DMS153 treated with DMSO at 0.1 percent for 48 hours (cell line): ENCODE measurements at regions not wholly inside any gene's neighbourhood (a gene's known extent, or its start where the extent isn't known, plus 50 kb on each side); places are given as distances from the start of the nearest gene placed in this dataset.

Experiments used
- DNase-seq: peaks from one replicate; lab custom pipeline; 2025; ENCODE audit not compliant: unreplicated experiment; lab: John Stamatoyannopoulos, UW

- no peak for DNase-seq
These were observed 76.5 kb upstream of the ADGRF1 start for GRCh38 chr6:47118611-47119010.

- DNase-seq: no peak
These were observed 75.2 kb upstream of the ADGRF1 start for GRCh38 chr6:47117314-47117713.

GRCh38 chr6:47116606-47117005, 74.5 kb upstream of the ADGRF1 start:
- DNase-seq: no peak

DNA sequence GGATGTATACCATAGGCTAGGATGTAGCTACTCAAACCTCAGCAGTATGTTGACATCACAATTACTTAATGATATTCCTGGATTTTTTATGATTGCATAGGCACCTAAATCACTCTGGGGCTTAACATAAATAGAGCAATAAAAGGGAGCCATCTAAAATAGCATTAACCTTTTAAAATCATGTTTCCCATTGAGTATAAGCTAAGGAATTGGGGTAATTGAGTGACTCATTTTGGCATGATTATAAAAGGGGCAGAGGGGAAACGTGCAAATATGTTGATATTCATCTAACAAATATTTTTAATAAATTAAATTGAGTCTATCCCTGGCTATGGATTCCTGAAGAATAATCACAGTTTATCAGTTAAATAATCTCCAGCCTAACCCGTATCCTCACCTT, 74.0 kb upstream of the ADGRF1 start:
- no peak for DNase-seq

GRCh38 chr6:47114460-47114859, 72.3 kb upstream of the ADGRF1 start:
- DNase-seq: no peak

DNA sequence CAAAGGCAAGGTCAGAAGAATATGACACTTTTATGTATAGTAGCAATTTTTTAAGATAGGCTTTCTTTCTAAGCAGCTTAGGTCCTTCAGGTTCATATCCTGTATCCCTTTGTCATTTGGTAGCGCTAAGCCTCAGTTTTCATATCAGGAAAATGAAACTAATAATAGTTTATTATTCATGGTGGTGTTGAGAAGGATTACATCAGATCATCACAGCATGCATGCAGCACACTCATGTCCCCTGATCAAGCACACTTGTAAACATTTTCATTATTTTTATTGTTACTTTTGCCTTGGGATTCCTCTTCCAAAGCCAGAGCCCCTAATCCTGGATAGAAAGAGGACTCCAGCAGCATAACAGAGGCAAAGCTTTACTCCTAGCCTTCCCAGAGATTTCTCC, 70.2 kb upstream of the ADGRF1 start:
- no peak for DNase-seq

DNA sequence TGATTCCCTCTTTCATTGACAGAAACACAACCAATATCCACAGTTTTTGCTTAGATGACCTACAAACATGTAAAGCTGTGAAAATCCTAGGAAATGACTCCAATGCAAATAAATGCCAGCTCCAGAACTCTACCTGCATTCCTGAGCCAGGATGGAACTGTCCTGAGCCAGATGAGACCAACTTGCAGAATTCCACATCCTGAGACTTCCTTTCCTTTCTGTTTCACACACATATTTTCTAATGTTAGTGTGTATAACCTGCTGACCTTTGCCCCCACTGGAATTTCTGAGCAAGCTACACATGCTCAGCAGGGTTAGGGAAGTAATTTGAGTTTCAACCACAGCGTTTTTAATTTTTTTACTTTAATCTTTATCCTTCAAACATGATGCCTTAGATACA, 69.6 kb upstream of the ADGRF1 start:
- no peak for DNase-seq

DNA sequence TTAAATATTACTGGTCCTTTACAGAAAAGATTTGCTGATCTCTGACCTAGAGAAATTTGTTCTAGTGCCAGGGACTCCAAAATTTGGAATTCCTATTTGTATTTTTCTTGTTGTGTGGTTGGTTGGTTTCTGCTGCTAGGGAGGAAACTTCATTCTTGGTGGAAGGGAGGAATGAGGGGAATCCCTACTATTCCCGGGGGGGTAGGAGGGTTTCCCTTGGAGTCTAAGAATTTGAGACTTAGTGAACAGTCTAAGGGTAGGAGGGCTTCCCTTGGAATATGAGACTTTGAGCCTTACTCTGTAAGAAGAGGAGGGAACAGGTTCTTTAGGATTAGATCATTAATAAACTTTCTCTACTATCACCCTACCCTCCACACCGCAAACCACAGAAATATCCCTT, 67.1 kb upstream of the ADGRF1 start:
- DNase-seq: no peak

GRCh38 chr6:47106721-47107197, 64.6 kb upstream of the ADGRF1 start:
- DNase-seq: no peak

GRCh38 chr6:47106216-47106615, 64.1 kb upstream of the ADGRF1 start:
- no peak for DNase-seq

DNA sequence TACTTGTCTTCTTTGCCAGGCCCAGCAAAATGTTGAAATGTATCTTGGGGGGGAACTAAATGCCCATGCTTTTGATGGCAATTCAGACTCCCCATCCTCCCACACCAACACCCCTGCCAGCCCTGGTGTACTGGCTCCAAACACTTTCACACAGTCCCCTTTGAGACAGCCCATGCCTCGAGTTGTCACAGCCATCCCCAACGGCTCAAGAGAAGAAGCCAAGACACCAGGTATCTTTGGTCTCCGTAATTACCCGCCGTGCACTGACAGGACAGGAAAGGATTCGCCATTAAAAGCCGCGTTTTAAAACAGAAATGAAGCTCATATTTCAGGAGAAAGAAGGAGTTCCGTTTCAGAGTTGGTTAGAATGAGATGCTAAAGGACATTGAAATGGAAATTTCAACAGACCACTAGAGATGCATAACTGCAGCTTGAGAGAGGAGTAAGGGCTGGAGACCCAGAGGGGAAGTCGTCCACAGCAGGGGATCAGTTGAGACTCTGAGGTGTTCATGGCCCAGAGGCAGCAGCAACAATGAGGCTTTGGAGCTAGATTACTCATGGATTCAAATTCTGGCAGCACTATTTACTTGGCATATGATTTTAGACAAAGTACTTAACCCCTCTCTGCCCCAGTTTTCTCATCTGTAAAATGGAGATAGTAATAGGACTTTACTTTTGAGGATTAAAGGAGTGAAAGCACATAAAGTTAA, 63.5 kb upstream of the ADGRF1 start:
- DNase-seq: no peak

GRCh38 chr6:47103931-47104330, 61.8 kb upstream of the ADGRF1 start:
- DNase-seq: no peak

DNA sequence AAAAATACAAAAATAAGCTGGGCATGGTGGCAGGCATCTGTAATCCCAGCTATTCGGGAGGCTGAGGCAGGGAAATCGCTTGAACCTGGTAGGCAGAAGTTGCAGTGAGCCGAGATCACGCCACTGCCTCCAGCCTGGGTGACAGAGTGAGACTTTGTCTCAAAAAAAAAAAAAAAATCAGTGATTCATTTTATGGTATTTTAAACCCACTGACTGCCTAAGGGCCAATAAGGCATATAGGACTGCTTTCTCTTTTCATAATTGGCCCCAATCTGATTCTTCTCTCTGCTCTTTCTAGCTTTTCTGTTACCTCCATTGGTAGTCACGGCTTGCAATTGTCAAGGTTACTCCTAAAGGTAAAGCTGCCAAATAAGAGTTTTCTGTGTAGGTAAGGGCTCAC, 60.2 kb upstream of the ADGRF1 start:
- no peak for DNase-seq

GRCh38 chr6:47098570-47098993, 56.5 kb upstream of the ADGRF1 start:
- DNase-seq: no peak

DNA sequence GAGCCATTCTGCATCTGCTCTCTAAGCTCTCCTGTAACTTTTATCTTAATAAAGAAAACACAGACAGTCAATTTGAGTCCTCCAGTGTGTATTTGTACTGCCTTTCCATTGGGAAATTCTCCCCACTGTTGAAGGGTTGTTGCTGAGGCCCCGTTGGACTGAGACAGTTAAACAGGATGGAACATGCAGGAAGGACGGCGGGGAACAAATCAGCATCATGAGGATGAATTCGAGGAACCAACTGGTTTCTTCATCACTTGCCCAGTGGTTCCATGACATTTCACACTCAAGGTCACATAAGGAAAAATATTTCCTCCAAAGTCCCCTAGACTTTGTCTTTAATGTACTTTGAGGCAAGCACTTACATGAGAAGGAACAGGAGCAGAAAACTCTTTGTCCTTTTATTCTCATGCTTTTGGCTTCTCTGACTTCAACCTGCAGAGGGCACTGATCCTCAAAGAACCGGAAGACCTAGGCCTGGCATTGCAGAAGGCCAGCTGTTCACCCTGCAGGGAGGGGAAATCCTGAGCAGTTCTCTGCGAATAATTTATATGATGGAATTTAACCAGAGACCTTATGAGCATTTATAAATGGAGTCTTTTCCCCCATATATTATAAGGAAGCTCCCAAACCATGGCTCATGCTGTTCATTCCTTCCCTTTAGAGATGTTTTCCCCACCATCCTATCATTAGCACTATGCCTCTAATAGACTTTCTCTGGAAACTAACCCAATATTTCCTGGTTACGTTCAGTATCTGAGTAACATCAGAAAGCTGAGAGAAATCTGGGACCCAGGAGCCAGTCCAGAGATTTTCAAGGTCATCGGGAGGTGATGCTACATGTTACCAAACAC, 55.2 kb upstream of the ADGRF1 start:
- peak; percentile 85 for DNase-seq

DNA sequence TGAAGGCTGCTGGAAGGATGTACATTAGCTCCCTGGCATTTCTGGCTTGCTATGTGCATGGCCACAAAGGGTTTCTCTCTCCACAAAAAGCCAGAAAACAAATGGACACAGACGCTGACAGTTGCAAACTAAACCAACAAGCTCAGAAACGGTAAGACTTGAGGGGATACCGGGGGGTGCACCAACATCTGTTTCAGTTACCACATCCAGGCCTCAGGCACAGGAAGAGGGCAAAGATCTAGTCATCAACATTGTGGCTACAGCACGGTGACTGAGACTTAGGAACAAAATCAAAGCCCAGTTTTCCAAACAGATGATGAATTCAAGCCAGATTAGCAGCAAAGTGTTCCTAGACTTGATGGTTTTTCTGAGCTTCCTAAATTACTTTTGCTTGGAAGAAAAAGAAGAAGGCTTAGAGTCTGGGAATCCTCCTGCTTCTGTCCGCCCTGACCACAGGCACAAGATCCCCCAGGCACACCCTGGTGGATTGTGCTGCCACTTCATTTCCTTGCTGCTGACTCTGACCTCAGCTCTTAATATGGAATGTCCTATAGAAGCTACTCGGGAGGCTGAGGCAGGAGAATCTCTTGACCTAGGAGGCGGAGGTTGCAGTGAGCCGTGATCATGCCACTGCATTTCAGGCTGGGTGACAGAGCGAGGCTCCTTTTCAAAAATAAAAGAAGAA, 54.2 kb upstream of the ADGRF1 start:
- DNase-seq: no peak

DNA sequence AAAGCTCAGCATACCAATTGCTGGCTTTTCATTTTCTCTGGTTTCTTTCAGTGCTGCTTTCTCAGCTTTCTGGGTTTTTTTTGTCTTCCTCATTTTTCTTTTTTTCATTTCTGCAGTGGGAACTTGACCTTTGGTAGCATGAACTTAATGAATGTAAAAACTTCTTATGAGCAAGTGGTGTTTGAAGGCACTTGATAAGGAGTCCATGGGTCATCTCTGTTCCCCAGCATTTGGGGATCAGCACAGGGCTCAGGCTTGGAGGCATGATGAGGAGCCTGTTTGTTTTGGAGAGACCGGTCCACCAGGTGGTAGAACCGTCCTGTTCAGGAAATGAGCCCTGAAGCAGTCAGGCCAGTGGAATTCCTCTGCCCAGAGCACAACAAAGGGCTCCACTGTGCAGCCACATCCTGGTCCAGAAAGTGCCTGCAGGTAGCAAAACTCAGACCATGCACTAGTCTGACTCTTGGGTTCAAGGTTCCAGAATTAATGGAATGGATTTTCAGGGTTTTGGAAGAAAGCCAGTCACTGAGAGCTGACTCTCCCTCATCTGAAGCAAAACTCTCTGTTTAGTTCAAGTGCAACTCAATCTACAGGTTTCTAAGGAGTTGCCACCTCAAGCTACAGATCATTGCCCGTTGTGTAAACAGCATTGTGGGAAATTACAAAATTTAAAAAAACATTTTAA, 52.3 kb upstream of the ADGRF1 start:
- no peak for DNase-seq

DNA sequence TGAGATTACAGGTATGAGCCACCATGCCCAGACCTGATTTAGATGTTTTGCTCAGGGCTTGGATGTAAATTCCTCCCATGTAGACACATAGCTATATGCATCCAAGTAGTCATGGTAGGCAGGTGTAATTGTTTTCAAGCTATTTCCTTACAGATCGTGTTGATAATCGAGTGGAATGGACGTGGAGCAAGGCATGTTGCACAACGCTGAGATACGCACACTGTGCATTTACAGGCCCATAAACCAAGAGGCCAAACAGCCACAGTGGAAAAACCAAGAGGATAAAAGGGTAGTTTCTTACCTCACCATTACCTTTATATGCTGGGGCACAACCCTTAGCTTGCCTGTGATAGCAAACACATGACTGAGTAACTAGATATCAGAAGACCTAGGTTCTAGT, 51.0 kb upstream of the ADGRF1 start:
- no peak for DNase-seq

GRCh38 chr6:47091886-47092668, 49.9 kb upstream of the ADGRF1 start:
- no peak for DNase-seq
